BE2C (cell line): ENCODE measurements at regions not wholly inside any gene's neighbourhood (a gene's known extent, or its start where the extent isn't known, plus 50 kb on each side); places are given as distances from the start of the nearest gene placed in this dataset.

Experiments used
- DNase-seq: peaks from one replicate; pipeline ENCODE4 v3.0.0-alpha.2; 2020
- H3K27me3 ChIP-seq: fragments of 250-450 bp; sonication (Bioruptor Pico); 2 replicates; pipeline ENCODE4 v1.5.1; 2020; ENCODE audit warnings: mild to moderate bottlenecking
- H3K36me3 ChIP-seq: fragments of 250-450 bp; sonication (Bioruptor Pico); 2 replicates; pipeline ENCODE4 v1.5.1; 2020; ENCODE audit warnings: mild to moderate bottlenecking
- H3K4me1 ChIP-seq: fragments of 250-450 bp; sonication (Bioruptor Pico); 2 replicates; pipeline ENCODE4 v1.5.1; 2020
- H3K4me3 ChIP-seq: 2 replicates; pipeline ENCODE4 v1.5.1; 2011; ENCODE audit warnings: low read depth, low read length
- H3K9me3 ChIP-seq: fragments of 250-450 bp; sonication (Bioruptor Pico); 2 replicates; pipeline ENCODE4 v1.5.1; 2020
- CTCF ChIP-seq: IDR thresholded peaks from 2 replicates; pipeline ENCODE4 v1.5.1; 2012; ENCODE audit warnings: mild to moderate bottlenecking, low read depth, low read length

DNA sequence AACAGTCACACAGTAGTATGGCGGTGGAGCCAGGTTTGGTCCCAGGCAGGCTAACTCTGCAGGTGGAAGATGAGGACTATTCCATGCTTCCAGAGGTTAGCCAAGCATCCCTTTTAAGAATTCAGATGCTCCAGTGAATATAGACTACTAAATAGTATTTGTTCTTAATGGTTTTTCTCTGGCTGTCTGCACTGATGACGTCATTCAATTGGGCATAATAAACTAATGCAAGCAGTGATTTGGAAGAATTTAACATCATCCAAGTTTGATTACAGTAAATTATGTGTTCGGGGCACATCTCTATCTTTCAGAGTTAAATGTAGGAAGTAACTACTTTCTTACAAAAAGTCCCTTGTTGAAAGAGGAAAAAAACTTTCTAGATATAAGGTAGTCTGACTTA is 78.8 kb upstream of the RND3 start:
- H3K4me3 ChIP-seq = no peak overlapping the region
- TF ChIP-seq CTCF = no peak
- no peaks in the 10 kb centered on the region for H3K36me3 ChIP-seq
- H3K4me1 ChIP-seq = no peaks in the 10 kb centered on the region
- no peaks in the 10 kb centered on the region for H3K9me3 ChIP-seq
- DNase-seq = no peak
- H3K27me3 ChIP-seq = no peaks in the 10 kb centered on the region

- no peaks in the 10 kb centered on the region for H3K27me3 ChIP-seq
- H3K4me1 ChIP-seq = no peaks in the 10 kb centered on the region
- no peak overlapping the region for H3K4me3 ChIP-seq
- H3K36me3 ChIP-seq = no peaks in the 10 kb centered on the region
- no peak for DNase-seq
- no peaks in the 10 kb centered on the region for H3K9me3 ChIP-seq
- no peak for TF ChIP-seq CTCF
These were observed 73.6 kb upstream of the RND3 start for GRCh38 chr2:150561076-150561475.

GRCh38 chr2:150557020-150557600 is 69.6 kb upstream of the RND3 start:
- TF ChIP-seq CTCF = no peak
- H3K4me3 ChIP-seq = no peak overlapping the region
- H3K9me3 ChIP-seq = no peaks in the 10 kb centered on the region
- DNase-seq = no peak
- no peaks in the 10 kb centered on the region for H3K36me3 ChIP-seq
- H3K27me3 ChIP-seq = no peaks in the 10 kb centered on the region
- no peaks in the 10 kb centered on the region for H3K4me1 ChIP-seq

DNA sequence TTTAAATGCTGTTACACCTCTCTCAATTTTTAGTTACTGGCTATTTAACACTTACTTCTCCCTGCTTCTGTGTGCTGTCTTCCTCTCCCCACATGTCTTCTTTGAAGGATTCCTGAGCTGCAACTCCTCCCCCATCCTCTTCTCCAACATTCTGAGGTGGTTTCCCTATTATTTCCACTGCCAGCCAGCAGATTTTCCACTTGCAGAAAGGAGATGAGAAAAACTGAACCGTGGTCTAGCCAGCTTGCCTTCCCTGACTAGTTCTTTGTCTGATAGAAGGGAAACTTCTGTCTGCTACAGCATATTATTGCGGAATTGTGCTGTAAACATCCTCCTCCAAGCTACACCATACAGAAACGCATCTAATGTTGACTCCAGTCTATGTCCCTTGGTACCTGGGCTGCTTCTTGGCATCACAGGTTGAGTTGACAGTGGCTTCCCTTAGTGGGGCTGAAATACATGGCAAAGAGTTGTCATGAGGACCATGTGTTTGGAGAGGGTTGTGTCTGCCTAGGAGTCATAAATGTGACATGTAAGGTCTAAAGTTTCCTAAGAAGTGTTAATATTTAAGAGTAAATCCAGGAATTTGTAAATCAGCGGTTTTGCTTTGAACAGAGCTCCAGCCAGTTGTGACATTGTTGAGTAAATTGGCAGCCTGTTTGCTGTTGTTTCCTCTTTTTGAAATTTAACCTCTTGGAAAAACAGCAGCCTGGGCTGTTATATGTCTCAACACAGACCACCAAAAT is 68.3 kb upstream of the RND3 start:
- no peak for DNase-seq
- no peak overlapping the region for H3K4me3 ChIP-seq
- no peaks in the 10 kb centered on the region for H3K9me3 ChIP-seq
- TF ChIP-seq CTCF = no peak
- no peaks in the 10 kb centered on the region for H3K36me3 ChIP-seq
- H3K4me1 ChIP-seq = no peaks in the 10 kb centered on the region
- no peaks in the 10 kb centered on the region for H3K27me3 ChIP-seq

DNA sequence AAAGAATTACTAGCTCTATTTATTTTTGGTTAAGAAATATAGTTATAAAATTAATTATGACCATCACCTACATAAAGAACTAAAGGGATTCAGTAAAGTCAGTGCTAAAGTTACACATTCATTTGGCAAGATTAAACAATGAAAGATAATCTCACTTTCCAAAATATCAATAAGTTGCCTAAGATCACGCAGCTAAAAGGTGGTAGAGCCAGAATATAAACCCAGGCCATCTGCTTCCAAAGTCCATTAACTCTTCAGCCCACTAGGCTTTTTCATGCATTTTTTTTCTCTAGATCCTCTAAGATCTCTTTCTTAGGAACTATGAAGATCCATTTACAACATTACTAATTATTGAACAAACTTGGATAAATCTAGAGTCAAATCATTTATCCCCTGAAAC is 66.6 kb upstream of the RND3 start:
- Histone ChIP-seq H3K4me3 (no peak overlapping the region), H3K4me1 (no peaks in the 10 kb centered on the region), H3K9me3 (no peaks in the 10 kb centered on the region), H3K27me3 (no peaks in the 10 kb centered on the region), H3K36me3 (no peaks in the 10 kb centered on the region)
- DNase-seq = no peak
- no peak for TF ChIP-seq CTCF

GRCh38 chr2:150552041-150552820 is 64.8 kb upstream of the RND3 start:
- Histone ChIP-seq H3K4me1 (no peaks in the 10 kb centered on the region), H3K4me3 (no peak overlapping the region), H3K9me3 (no peaks in the 10 kb centered on the region), H3K27me3 (no peaks in the 10 kb centered on the region), H3K36me3 (no peaks in the 10 kb centered on the region)
- DNase-seq = no peak
- no peak for TF ChIP-seq CTCF
